IMR-90 (cell line): ENCODE measurements at regions not wholly inside any gene's neighbourhood (a gene's known extent, or its start where the extent isn't known, plus 50 kb on each side); places are given as distances from the start of the nearest gene placed in this dataset.

Source experiments
- ATAC-seq: fragments of 200-7000 bp; cut with Tn5 transposase; 2 replicates; pipeline ENCODE4 v1.9.1; 2020; ENCODE audit warnings: low read depth, mild to moderate bottlenecking, moderate library complexity
- BruUV-seq: library from RNA; stranded (reverse); fragments of 400-500 nt; replicated peaks from 2 replicates; lab custom pipeline; 2021; lab: Mats Ljungman, UMichigan
- CTCF ChIA-PET: fragments of 300-600 bp; formaldehyde crosslinking; extraction: SDS; loops from one replicate; lab custom pipeline; 2021; ENCODE audit warnings: antibody characterized with exemption; lab: Yijun Ruan, JAX
- POLR2A ChIA-PET: fragments of 300-600 bp; sonication (Branson Sonifier 250); formaldehyde crosslinking; loops from one replicate; lab custom pipeline; 2022; ENCODE audit warnings: antibody characterized with exemption; ENCODE audit not compliant: unreplicated experiment; lab: Charles Lee
- DNase-seq: peaks from one replicate; pipeline ENCODE4 v3.0.0; 2013
- H2AFZ ChIP-seq: replicated peaks from 2 replicates; pipeline ENCODE3; 2013; ENCODE audit warnings: low read length, mild to moderate bottlenecking; ENCODE audit not compliant: poor library complexity
- H2AK5ac ChIP-seq: 2 replicates; pipeline ENCODE4 v1.6.1; 2013; ENCODE audit warnings: low read depth, low read length, inconsistent platforms
- H2AK9ac ChIP-seq: replicated peaks from 2 replicates; pipeline ENCODE3; 2013; ENCODE audit warnings: mild to moderate bottlenecking, low read depth, low read length, moderate library complexity; ENCODE audit not compliant: poor library complexity
- H2BK120ac ChIP-seq: 2 replicates; pipeline ENCODE4 v1.6.1; 2013; ENCODE audit warnings: low read depth, low read length, inconsistent platforms
- H2BK15ac ChIP-seq: 3 replicates; pipeline ENCODE4 v1.6.1; 2013; ENCODE audit warnings: low read depth, low read length, inconsistent platforms
- H2BK20ac ChIP-seq: 2 replicates; pipeline ENCODE4 v1.6.1; 2013; ENCODE audit warnings: low read depth, mild to moderate bottlenecking, inconsistent platforms, low read length, moderate library complexity
- H2BK5ac ChIP-seq: 2 replicates; pipeline ENCODE4 v1.6.1; 2013; ENCODE audit warnings: mild to moderate bottlenecking, low read depth, low read length, inconsistent platforms; ENCODE audit not compliant: poor library complexity, severe bottlenecking
- H3K14ac ChIP-seq: replicated peaks from 2 replicates; pipeline ENCODE4 v1.6.1; 2013; ENCODE audit warnings: low read depth, low read length, inconsistent platforms
- H3K18ac ChIP-seq: 2 replicates; pipeline ENCODE4 v1.6.1; 2013; ENCODE audit warnings: low read depth, low read length, control low read depth
- H3K23ac ChIP-seq: 2 replicates; pipeline ENCODE4 v1.6.1; 2013; ENCODE audit warnings: low read depth, low read length, inconsistent platforms
- H3K27ac ChIP-seq: 2 replicates; pipeline ENCODE4 v1.5.1; 2013; ENCODE audit warnings: mild to moderate bottlenecking, control low read depth, low read length; ENCODE audit not compliant: insufficient read depth
- H3K27me3 ChIP-seq: 2 replicates; pipeline ENCODE4 v1.6.1; 2013; ENCODE audit warnings: low read length; ENCODE audit not compliant: control insufficient read depth, insufficient read depth
- H3K36me3 ChIP-seq: 2 replicates; pipeline ENCODE4 v1.6.1; 2013; ENCODE audit warnings: low read length, mixed read lengths; ENCODE audit not compliant: control insufficient read depth, insufficient read depth
- H3K4ac ChIP-seq: 2 replicates; pipeline ENCODE4 v1.6.1; 2013; ENCODE audit warnings: low read depth, low read length, inconsistent platforms
- H3K4me1 ChIP-seq: 2 replicates; pipeline ENCODE4 v1.6.1; 2013; ENCODE audit warnings: low read length, mixed read lengths; ENCODE audit not compliant: control insufficient read depth, insufficient read depth
- H3K4me2 ChIP-seq: 2 replicates; pipeline ENCODE4 v1.6.1; 2013; ENCODE audit warnings: low read depth, mild to moderate bottlenecking, control low read depth, low read length, moderate library complexity
- H3K4me3 ChIP-seq: 2 replicates; pipeline ENCODE4 v1.5.1; 2013; ENCODE audit warnings: low read depth, mild to moderate bottlenecking, control low read depth, low read length, moderate library complexity; ENCODE audit not compliant: insufficient read depth
- H3K56ac ChIP-seq: 2 replicates; pipeline ENCODE4 v1.6.1; 2013; ENCODE audit warnings: low read length, inconsistent platforms; ENCODE audit not compliant: insufficient read depth; ENCODE audit errors: extremely low read depth
- H3K79me1 ChIP-seq, 2 experiments: 2 replicates each; pipeline ENCODE4 v1.6.1; 2013; ENCODE audit warnings: low read length in 2 of 2, inconsistent platforms in 1 of 2, low read depth in 1 of 2
- H3K9ac ChIP-seq: 2 replicates; pipeline ENCODE4 v1.6.1; 2013; ENCODE audit warnings: low read depth, low read length, control low read depth
- H3K9me1 ChIP-seq: 2 replicates; pipeline ENCODE4 v1.6.1; 2013; ENCODE audit warnings: low read length, inconsistent platforms; ENCODE audit not compliant: insufficient read depth
- H3K9me3 ChIP-seq: 2 replicates; pipeline ENCODE4 v1.6.1; 2013; ENCODE audit warnings: low read length; ENCODE audit not compliant: control insufficient read depth, insufficient read depth
- H4K20me1 ChIP-seq: 2 replicates; pipeline ENCODE4 v1.6.1; 2013; ENCODE audit warnings: low read length, inconsistent platforms; ENCODE audit not compliant: insufficient read depth
- H4K5ac ChIP-seq: 2 replicates; pipeline ENCODE4 v1.6.1; 2013; ENCODE audit warnings: mild to moderate bottlenecking, low read depth, low read length, control low read depth
- H4K8ac ChIP-seq, 2 experiments: 2 replicates each; pipeline ENCODE4 v1.6.1; 2013; ENCODE audit warnings: low read depth in 2 of 2, low read length in 2 of 2, control low read depth in 1 of 2, inconsistent platforms in 1 of 2
- H4K91ac ChIP-seq: 2 replicates; pipeline ENCODE4 v1.6.1; 2013; ENCODE audit warnings: low read depth, low read length, inconsistent platforms; ENCODE audit not compliant: insufficient read depth
- BHLHE40 ChIP-seq: fragments of 150-350 bp; IDR thresholded peaks from 2 replicates; pipeline ENCODE4 v1.6.1; 2016; ENCODE audit warnings: mild to moderate bottlenecking, low read depth, low read length
- CEBPB ChIP-seq: IDR thresholded peaks from 2 replicates; pipeline ENCODE4 v1.6.1; 2012; ENCODE audit warnings: low read depth, low read length, improper control_type of control experiment
- MAFK ChIP-seq: IDR thresholded peaks from 2 replicates; pipeline ENCODE4 v1.6.1; 2012; ENCODE audit warnings: low read depth, low read length, improper control_type of control experiment
- MXI1 ChIP-seq: IDR thresholded peaks from 2 replicates; pipeline ENCODE4 v1.6.1; 2012; ENCODE audit warnings: low read depth, mild to moderate bottlenecking, low read length, moderate library complexity, borderline replicate concordance
- NFE2L2 ChIP-seq: fragments of 150-350 bp; IDR thresholded peaks from 2 replicates; pipeline ENCODE4 v1.6.1; 2016; ENCODE audit warnings: low read depth, mild to moderate bottlenecking, low read length
- POLR2A ChIP-seq: IDR thresholded peaks from 2 replicates; pipeline ENCODE4 v1.6.1; 2012; ENCODE audit warnings: mild to moderate bottlenecking, low read depth, low read length
- RAD21 ChIP-seq: IDR thresholded peaks from 2 replicates; pipeline ENCODE4 v1.6.1; 2012; ENCODE audit warnings: low read length, improper control_type of control experiment
- RCOR1 ChIP-seq: IDR thresholded peaks from 2 replicates; pipeline ENCODE4 v1.6.1; 2012; ENCODE audit warnings: mild to moderate bottlenecking, low read length, improper control_type of control experiment; ENCODE audit not compliant: insufficient replicate concordance
- WGBS, 2 experiments: methylation state at CpG; one replicate each; pipeline versions ENCODE4 v1.1.5 to v1.1.7; 2013; ENCODE audit warnings: missing lambda C conversion rate in 2 of 2; ENCODE audit not compliant: insufficient read length in 1 of 2; ENCODE audit errors: extremely low coverage in 2 of 2; 5-methylcytosine and 5-hydroxymethylcytosine counted together
- dilution Hi-C: fragments of 300-500 bp; cut with HindIII; formaldehyde crosslinking; loops from one replicate; pipeline ENCODE4 v1.14.3; 2018; ENCODE audit warnings: low sequenced_read_pairs; ENCODE audit not compliant: unreplicated experiment
- in situ Hi-C: fragments of 300-500 bp; cut with MboI; formaldehyde crosslinking; loops from 3 replicates; pipeline ENCODE4 v1.14.3; 2019; ENCODE audit warnings: low sequenced_read_pairs, inconsistent platforms, mixed read lengths
- intact Hi-C: fragments of 100-400 bp; cut with micrococcal nuclease; formaldehyde crosslinking; loops from 2 replicates; pipeline ENCODE4 v1.10.0; 2022
- TF ChIP-seq, protein P1 (sequence below): fragments of 150-350 bp; IDR thresholded peaks from 2 replicates; pipeline ENCODE4 v1.6.1; 2017; ENCODE audit warnings: mild to moderate bottlenecking, antibody characterized with exemption, low read length, low read depth
- TF ChIP-seq, protein P2 (sequence below): fragments of 150-350 bp; IDR thresholded peaks from 2 replicates; pipeline ENCODE4 v1.6.1; 2016; ENCODE audit warnings: low read depth, mild to moderate bottlenecking, low read length, moderate library complexity, borderline replicate concordance

DNA sequence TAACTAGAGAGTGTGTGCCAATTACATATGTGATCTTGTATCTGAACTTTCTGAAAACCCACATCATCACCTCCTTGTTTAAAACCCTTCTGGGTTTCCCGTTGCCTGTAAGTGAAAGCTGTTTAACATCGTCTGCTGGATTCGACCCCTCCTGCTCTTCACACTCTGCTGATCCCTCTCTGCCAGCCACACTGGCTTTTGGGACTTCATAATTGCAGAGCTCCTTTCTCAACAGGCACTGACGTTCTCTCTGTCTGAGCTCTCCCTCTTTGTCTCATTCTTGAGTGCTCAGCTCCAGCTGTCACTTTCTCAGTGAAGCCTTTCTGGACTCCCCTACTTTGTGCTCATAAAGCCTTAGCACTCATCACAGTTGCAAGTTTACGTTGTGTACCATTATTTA, 153.9 kb downstream of the CEP135 start:
- no peaks in the 10 kb centered on the region for H4K20me1 ChIP-seq
- H4K8ac ChIP-seq: no peak overlapping the region
- H3K4ac ChIP-seq: no peak overlapping the region
- no TSS peak for BruUV-seq
- H3K9me3 ChIP-seq: no peaks in the 10 kb centered on the region
- H2BK15ac ChIP-seq: no peak overlapping the region
- H2AK9ac ChIP-seq: no peak overlapping the region
- no peaks in the 10 kb centered on the region for H3K27me3 ChIP-seq
- H3K18ac ChIP-seq: no peak overlapping the region
- no peak overlapping the region for H3K27ac ChIP-seq
- no peak overlapping the region for H2AFZ ChIP-seq
- no peak overlapping the region for H4K91ac ChIP-seq
- DNase-seq (no peak), ATAC-seq (no peak)
- H3K14ac ChIP-seq: no peak overlapping the region
- dilution Hi-C loops (no loop called here), intact Hi-C loops (no loop called here), in situ Hi-C loops (no loop called here)
- no peak overlapping the region for H4K5ac ChIP-seq
- no peak overlapping the region for H3K4me2 ChIP-seq
- ChIA-PET CTCF (no interaction called here), POLR2A (no interaction called here)
- no peaks in the 10 kb centered on the region for H3K4me1 ChIP-seq
- H2AK5ac ChIP-seq: no peak overlapping the region
- no peak overlapping the region for H3K4me3 ChIP-seq
- H3K23ac ChIP-seq: no peak overlapping the region
- H2BK20ac ChIP-seq: no peak overlapping the region
- no peak overlapping the region for H3K9ac ChIP-seq
- H3K79me1 ChIP-seq: no peaks in the 10 kb centered on the region
- TF ChIP-seq RCOR1: no peak
- no peak for TF ChIP-seq CEBPB
- TF ChIP-seq MXI1: no peak
- TF ChIP-seq POLR2A: no peak
- no peak for TF ChIP-seq RAD21
- no peak for TF ChIP-seq NFE2L2
- TF ChIP-seq, protein P1, sequence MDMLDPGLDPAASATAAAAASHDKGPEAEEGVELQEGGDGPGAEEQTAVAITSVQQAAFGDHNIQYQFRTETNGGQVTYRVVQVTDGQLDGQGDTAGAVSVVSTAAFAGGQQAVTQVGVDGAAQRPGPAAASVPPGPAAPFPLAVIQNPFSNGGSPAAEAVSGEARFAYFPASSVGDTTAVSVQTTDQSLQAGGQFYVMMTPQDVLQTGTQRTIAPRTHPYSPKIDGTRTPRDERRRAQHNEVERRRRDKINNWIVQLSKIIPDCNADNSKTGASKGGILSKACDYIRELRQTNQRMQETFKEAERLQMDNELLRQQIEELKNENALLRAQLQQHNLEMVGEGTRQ: no peak
- no peak for TF ChIP-seq MAFK
- no peak for TF ChIP-seq BHLHE40
- TF ChIP-seq, protein P2, sequence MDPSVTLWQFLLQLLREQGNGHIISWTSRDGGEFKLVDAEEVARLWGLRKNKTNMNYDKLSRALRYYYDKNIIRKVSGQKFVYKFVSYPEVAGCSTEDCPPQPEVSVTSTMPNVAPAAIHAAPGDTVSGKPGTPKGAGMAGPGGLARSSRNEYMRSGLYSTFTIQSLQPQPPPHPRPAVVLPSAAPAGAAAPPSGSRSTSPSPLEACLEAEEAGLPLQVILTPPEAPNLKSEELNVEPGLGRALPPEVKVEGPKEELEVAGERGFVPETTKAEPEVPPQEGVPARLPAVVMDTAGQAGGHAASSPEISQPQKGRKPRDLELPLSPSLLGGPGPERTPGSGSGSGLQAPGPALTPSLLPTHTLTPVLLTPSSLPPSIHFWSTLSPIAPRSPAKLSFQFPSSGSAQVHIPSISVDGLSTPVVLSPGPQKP: no peak
- H2BK120ac ChIP-seq: no peak overlapping the region
- no peak overlapping the region for H2BK5ac ChIP-seq
- H3K9me1 ChIP-seq: no peaks in the 10 kb centered on the region
- H3K36me3 ChIP-seq: no peaks in the 10 kb centered on the region
- no peak overlapping the region for H3K56ac ChIP-seq
- 5% methylated on average over 3 of the region's 5 CpGs; no CpG with 5 or more reads in 1 of the 2 experiments for WGBS, 2 experiments
